Ascending aorta (tissue), 2 donors: ENCODE measurements at regions not wholly inside any gene's neighbourhood (a gene's known extent, or its start where the extent isn't known, plus 50 kb on each side); places are given as distances from the start of the nearest gene placed in this dataset.

Source experiments
- DNase-seq, 2 donors: peaks; one replicate each; pipeline ENCODE4 v3.0.0-alpha.2; 2019; ENCODE audit warnings: low spot score in 2 of 2
- H3K27ac ChIP-seq, 2 donors: fragments of 200-600 bp; sonication (generic); one replicate each; pipeline ENCODE4 v1.5.1; 2016 to 2017; ENCODE audit warnings: mild to moderate bottlenecking in 1 of 2
- H3K27me3 ChIP-seq: fragments of 200-600 bp; sonication (generic); one replicate; pipeline ENCODE4 v1.5.1; 2017
- H3K36me3 ChIP-seq, 2 donors: fragments of 200-600 bp; sonication (generic); one replicate each; pipeline ENCODE4 v1.5.1; 2016
- H3K4me1 ChIP-seq, 2 donors: fragments of 200-600 bp; sonication (generic); one replicate each; pipeline ENCODE4 v1.5.1; 2016 to 2017; ENCODE audit warnings: mild to moderate bottlenecking in 1 of 2
- H3K4me3 ChIP-seq, 2 donors: fragments of 200-600 bp; sonication (generic); one replicate each; pipeline ENCODE4 v1.5.1; 2016 to 2017; ENCODE audit warnings: mild to moderate bottlenecking in 1 of 2
- H3K9me3 ChIP-seq, 2 donors: fragments of 200-600 bp; sonication (generic); one replicate each; pipeline ENCODE4 v1.5.1; 2016
- intact Hi-C: fragments of 100-400 bp; cut with DNase I; formaldehyde crosslinking; loops from one replicate; pipeline ENCODE4 v1.15.1; 2023
- TF ChIP-seq, protein P1 (sequence below), 3 experiments: fragments of 200-600 bp in 2 of 3; fragments of 450-650 bp in 1 of 3; sonication (generic) in 2 of 3; IDR thresholded peaks; one replicate each; pipeline ENCODE4 v1.5.1; 2016 to 2019; ENCODE audit warnings: antibody characterized with exemption in 3 of 3, mild to moderate bottlenecking in 1 of 3, moderate library complexity in 1 of 3

DNA sequence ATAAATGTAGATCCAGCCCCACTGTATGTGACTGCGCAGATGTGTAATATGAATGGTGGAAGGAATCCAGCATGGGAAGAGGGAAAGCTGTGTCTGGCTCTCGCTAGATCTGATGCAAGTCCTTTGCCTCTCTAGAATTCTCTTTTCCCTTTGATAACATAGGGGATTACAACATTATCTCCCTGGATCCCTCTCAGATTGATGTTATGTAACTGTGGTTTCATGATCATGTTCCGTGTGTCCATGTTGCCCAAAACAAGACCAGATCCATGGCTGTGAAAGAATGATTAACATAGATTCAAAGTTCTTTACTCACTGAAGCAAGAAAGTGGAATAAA lies 184.0 kb upstream of the UBL3 start:
- intact Hi-C loops: no loop called here
- no peak for DNase-seq
- H3K4me1 ChIP-seq: no peaks in the 10 kb centered on the region
- H3K4me3 ChIP-seq: no peak overlapping the region
- H3K36me3 ChIP-seq: no peaks in the 10 kb centered on the region
- H3K9me3 ChIP-seq: no peaks in the 10 kb centered on the region
- TF ChIP-seq, protein P1, sequence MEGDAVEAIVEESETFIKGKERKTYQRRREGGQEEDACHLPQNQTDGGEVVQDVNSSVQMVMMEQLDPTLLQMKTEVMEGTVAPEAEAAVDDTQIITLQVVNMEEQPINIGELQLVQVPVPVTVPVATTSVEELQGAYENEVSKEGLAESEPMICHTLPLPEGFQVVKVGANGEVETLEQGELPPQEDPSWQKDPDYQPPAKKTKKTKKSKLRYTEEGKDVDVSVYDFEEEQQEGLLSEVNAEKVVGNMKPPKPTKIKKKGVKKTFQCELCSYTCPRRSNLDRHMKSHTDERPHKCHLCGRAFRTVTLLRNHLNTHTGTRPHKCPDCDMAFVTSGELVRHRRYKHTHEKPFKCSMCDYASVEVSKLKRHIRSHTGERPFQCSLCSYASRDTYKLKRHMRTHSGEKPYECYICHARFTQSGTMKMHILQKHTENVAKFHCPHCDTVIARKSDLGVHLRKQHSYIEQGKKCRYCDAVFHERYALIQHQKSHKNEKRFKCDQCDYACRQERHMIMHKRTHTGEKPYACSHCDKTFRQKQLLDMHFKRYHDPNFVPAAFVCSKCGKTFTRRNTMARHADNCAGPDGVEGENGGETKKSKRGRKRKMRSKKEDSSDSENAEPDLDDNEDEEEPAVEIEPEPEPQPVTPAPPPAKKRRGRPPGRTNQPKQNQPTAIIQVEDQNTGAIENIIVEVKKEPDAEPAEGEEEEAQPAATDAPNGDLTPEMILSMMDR (IDR thresholded peaks at IDR 0.05): no peak
- H3K27me3 ChIP-seq: no peaks in the 10 kb centered on the region
- H3K27ac ChIP-seq: no peak overlapping the region

DNA sequence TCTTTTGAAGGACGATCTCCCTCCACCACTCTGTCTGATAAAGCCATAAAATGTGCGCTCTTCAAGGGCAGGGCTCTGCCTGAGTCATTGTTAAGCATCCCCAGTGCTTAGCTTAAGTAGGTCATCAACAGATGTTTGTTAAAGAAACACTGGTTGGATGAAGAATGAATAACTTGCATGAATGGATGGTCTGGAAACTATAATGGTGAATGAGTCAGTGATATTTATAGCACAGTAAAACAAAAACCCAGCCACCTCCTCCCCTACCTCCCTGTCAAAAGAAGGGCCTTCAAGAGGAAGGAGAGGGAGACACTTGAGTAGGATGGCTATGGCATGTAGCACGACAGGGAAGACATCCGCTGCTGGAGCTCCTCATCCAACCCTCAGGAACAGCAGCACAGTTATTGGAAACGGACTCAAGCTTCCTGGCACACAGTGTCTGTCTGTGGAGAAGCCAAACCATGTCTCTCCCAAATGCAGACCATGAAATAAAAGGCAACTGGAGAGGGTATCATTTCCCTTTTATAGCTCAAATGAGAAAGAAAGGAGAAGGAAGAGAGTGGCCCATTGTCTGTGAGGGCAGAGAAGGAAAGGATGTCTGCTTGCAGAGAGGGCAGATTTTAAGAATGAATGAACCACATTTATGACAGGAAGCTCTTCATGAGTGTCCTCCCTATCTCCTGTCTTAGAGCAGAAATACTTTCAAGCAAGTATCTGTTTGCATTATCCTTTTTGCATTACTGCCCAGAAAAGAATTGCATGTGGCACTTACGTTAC lies 183.5 kb upstream of the UBL3 start:
- no peaks in the 10 kb centered on the region for H3K9me3 ChIP-seq
- intact Hi-C loops: no loop called here
- H3K27ac ChIP-seq: no peak overlapping the region
- H3K27me3 ChIP-seq: no peaks in the 10 kb centered on the region
- no peak overlapping the region for H3K4me3 ChIP-seq
- TF ChIP-seq, protein P1 (IDR thresholded peaks at IDR 0.05): no peak
- H3K4me1 ChIP-seq: no peaks in the 10 kb centered on the region
- no peaks in the 10 kb centered on the region for H3K36me3 ChIP-seq
- no peak for DNase-seq

DNA sequence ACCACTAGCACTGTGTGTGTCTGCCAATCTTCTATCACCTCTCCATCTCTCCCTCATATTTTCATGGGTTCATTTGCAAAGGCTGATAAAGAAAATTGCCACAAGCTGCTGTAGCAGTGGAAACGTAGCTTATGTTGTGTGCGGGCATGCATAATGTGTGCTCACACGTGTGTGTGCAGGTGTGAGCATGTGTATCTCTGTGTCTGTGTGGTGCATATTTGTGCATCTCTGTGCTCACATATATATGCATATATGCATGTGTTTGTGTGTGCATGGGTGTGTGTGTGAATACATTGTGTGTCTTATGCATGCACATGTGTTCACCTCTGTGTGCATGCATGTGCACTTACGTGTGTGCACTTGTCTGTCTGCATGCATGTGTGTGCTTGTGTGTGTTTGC lies 181.8 kb upstream of the UBL3 start:
- Histone ChIP-seq H3K4me1 (no peaks in the 10 kb centered on the region), H3K4me3 (no peak overlapping the region), H3K9me3 (no peaks in the 10 kb centered on the region), H3K27me3 (no peaks in the 10 kb centered on the region), H3K27ac (no peak overlapping the region), H3K36me3 (no peaks in the 10 kb centered on the region)
- DNase-seq: no peak
- intact Hi-C loops: no loop called here
- TF ChIP-seq, protein P1 (IDR thresholded peaks at IDR 0.05): no peak

DNA sequence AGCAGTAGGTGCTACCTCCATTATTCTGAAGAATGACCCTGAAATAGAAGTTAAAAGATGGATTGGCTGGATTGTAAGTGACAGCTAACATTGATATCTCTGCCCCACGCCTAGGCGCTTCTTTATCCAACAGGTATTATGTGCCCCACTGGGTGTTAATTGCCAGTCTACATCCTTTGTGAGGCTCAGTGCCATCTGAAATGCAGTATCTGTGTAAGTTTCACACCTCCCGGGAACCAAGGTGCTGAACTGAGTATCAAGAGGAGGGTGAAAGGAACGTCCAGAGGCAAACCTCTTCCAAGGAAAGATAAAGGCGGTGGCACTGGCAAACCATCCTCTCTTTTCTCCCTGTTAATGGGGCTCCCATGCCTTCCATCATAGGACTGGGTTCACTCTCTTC lies 181.1 kb upstream of the UBL3 start:
- DNase-seq: no peak
- no peak overlapping the region for H3K27ac ChIP-seq
- no peaks in the 10 kb centered on the region for H3K4me1 ChIP-seq
- no peak overlapping the region for H3K4me3 ChIP-seq
- no peaks in the 10 kb centered on the region for H3K27me3 ChIP-seq
- intact Hi-C loops: no loop called here
- no peaks in the 10 kb centered on the region for H3K36me3 ChIP-seq
- TF ChIP-seq, protein P1 (IDR thresholded peaks at IDR 0.05): no peak
- H3K9me3 ChIP-seq: no peaks in the 10 kb centered on the region

DNA sequence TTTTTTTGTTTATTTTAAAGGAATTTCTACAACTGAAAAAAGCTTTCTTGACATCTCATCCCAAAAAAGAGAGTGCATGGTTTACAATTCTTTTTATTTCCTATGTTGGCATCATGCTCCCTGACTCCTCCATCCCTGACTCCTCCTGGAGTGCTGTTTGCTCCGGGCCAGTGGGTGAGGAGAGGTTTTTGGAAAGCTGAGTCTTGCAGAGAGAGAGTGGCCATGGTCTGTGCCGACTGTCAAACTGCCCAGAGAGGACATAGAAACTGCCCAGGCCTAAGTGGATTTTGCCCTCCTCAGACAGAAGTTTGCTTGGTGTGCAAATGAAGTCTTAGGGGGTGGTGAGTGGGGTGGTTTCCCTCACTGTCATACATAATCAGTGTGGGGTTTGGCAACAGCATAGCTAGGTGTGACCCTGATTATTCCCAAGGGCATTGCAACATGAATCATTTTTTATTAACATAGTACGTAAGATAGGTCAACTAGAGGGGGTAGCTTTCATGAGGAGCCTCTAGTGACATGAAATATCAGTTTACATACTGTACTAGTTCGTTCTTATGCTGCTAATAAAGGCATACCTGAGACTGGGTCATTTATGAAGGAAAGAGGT lies 179.8 kb upstream of the UBL3 start:
- no peaks in the 10 kb centered on the region for H3K9me3 ChIP-seq
- H3K36me3 ChIP-seq: no peaks in the 10 kb centered on the region
- H3K4me3 ChIP-seq: no peak overlapping the region
- no peak overlapping the region for H3K27ac ChIP-seq
- intact Hi-C loops: no loop called here
- H3K27me3 ChIP-seq: no peaks in the 10 kb centered on the region
- no peak for DNase-seq
- TF ChIP-seq, protein P1 (IDR thresholded peaks at IDR 0.05): no peak
- H3K4me1 ChIP-seq: no peaks in the 10 kb centered on the region
